Adrenal gland (tissue), 9 donors: ENCODE measurements at regions not wholly inside any gene's neighbourhood (a gene's known extent, or its start where the extent isn't known, plus 50 kb on each side); places are given as distances from the start of the nearest gene placed in this dataset.

ENCODE experiments used
- DNase-seq, 7 donors: peaks; one replicate each; pipeline ENCODE4 v3.0.0-alpha.2; 2019 to 2020
- H3K27ac ChIP-seq, 5 donors: fragments of 200-600 bp; sonication (generic) in 4 of 5; 1 replicate in 3 of 5; 2 replicates in 2 of 5; pipeline versions ENCODE4 v1.5.1 to v1.8.0; 2016 to 2020; ENCODE audit warnings: mild to moderate bottlenecking in 1 of 5
- H3K27me3 ChIP-seq: fragments of 200-600 bp; 2 replicates; pipeline ENCODE4 v1.8.0; 2021
- H3K36me3 ChIP-seq, 2 donors: fragments of 200-600 bp; replicated peaks in 1 of 2; 1 replicate in 1 of 2; 2 replicates in 1 of 2; pipeline versions ENCODE4 v1.5.1 to v1.8.0; 2018 to 2022
- H3K4me1 ChIP-seq, 2 donors: fragments of 200-600 bp; replicated peaks in 1 of 2; 1 replicate in 1 of 2; 2 replicates in 1 of 2; pipeline versions ENCODE4 v1.5.1 to v1.8.0; 2018 to 2021
- H3K4me3 ChIP-seq, 4 donors: fragments of 200-600 bp; sonication (generic) in 3 of 4; one replicate each; pipeline ENCODE4 v1.5.1; 2016 to 2018
- H3K9me3 ChIP-seq, 3 donors: fragments of 200-600 bp; sonication (generic) in 1 of 3; replicated peaks in 1 of 3; 1 replicate in 2 of 3; 2 replicates in 1 of 3; pipeline versions ENCODE4 v1.5.1 to v1.8.0; 2016 to 2021
- CTCF ChIP-seq, 6 experiments: fragments of 450-650 bp in 4 of 6; fragments of 200-600 bp in 2 of 6; sonication (generic) in 1 of 6; IDR thresholded peaks; 1 replicate in 5 of 6; 2 replicates in 1 of 6; pipeline versions ENCODE4 v1.5.1 to v1.8.0; 2016 to 2021; ENCODE audit warnings: antibody characterized with exemption in 6 of 6, mild to moderate bottlenecking in 2 of 6, moderate library complexity in 1 of 6
- POLR2A ChIP-seq, 2 donors: fragments of 450-650 bp; IDR thresholded peaks; one replicate each; pipeline ENCODE4 v1.6.1; 2017; ENCODE audit warnings: antibody characterized with exemption in 2 of 2, mild to moderate bottlenecking in 2 of 2, moderate library complexity in 1 of 2
- WGBS, 4 donors: extraction: QIAGEN DNeasy Blood & Tissue Kit in 2 of 4; methylation state at CpG; one replicate each; pipeline versions ENCODE4 v1.1.5 to v1.1.7; 2013 to 2017; 5-methylcytosine and 5-hydroxymethylcytosine counted together
- intact Hi-C, 2 donors: fragments of 100-400 bp; cut with DNase I; formaldehyde crosslinking; loops; one replicate each; pipeline versions ENCODE4 v1.14.1 to v1.15.0; 2022 to 2023
- donor health status: healthy with polysubstance abuse.
- donor health status: Bipolar disorder and iron deficiency.
- donor health status: DM: yes; HTN: yes; CAD: no.
- donor health status: DM: no; HTN: no; CAD: no.
- donor health status: DM: no; HTN: no; CAD: no.

GRCh38 chr9:27625751-27626150, 52.5 kb upstream of the C9orf72 start:
- intact Hi-C loops: no loop called here
- WGBS, 4 donors: 41 to 60% (median 45%) methylated on average over 2 of the region's 2 CpGs

GRCh38 chr9:27626244-27627187, 53.2 kb upstream of the C9orf72 start:
- TF ChIP-seq CTCF (IDR thresholded peaks at IDR 0.05): no peak
- TF ChIP-seq POLR2A (IDR thresholded peaks at IDR 0.05): no peak
- DNase-seq: no peak
- no peak overlapping the region for H3K4me3 ChIP-seq
- no peaks in the 10 kb centered on the region for H3K27me3 ChIP-seq
- 64 to 82% (median 76%) methylated on average over 8 of the region's 8 CpGs for WGBS, 4 donors
- H3K36me3 ChIP-seq: no peaks in the 10 kb centered on the region
- H3K27ac ChIP-seq: no peak overlapping the region
- H3K4me1 ChIP-seq: no peaks in the 10 kb centered on the region
- H3K9me3 ChIP-seq: no peaks in the 10 kb centered on the region
- intact Hi-C loops: no loop called here

More at GRCh38 chr9:27625751-27626150, 52.5 kb upstream of the C9orf72 start:
- no peak for DNase-seq
- no peak overlapping the region for H3K4me3 ChIP-seq
- no peak overlapping the region for H3K27ac ChIP-seq
- no peaks in the 10 kb centered on the region for H3K4me1 ChIP-seq
- H3K9me3 ChIP-seq: no peaks in the 10 kb centered on the region
- H3K27me3 ChIP-seq: no peaks in the 10 kb centered on the region
- no peaks in the 10 kb centered on the region for H3K36me3 ChIP-seq
- no peak for TF ChIP-seq POLR2A (IDR thresholded peaks at IDR 0.05)
- no peak for TF ChIP-seq CTCF (IDR thresholded peaks at IDR 0.05)

- Histone ChIP-seq H3K9me3 (no peaks in the 10 kb centered on the region), H3K4me1 (no peaks in the 10 kb centered on the region), H3K36me3 (no peaks in the 10 kb centered on the region), H3K4me3 (no peak overlapping the region), H3K27me3 (no peaks in the 10 kb centered on the region), H3K27ac (no peak overlapping the region)
- TF ChIP-seq CTCF (IDR thresholded peaks at IDR 0.05): no peak
- TF ChIP-seq POLR2A (IDR thresholded peaks at IDR 0.05): no peak
- no peak for DNase-seq
- 48 to 55% (median 54%) methylated on average over 5 of the region's 5 CpGs for WGBS, 4 donors
- intact Hi-C loops: no loop called here
Observed at GRCh38 chr9:27627188-27627564, 53.9 kb upstream of the C9orf72 start.

- Histone ChIP-seq H3K27me3 (no peaks in the 10 kb centered on the region), H3K36me3 (no peaks in the 10 kb centered on the region), H3K27ac (no peak overlapping the region), H3K9me3 (no peaks in the 10 kb centered on the region), H3K4me3 (no peak overlapping the region), H3K4me1 (no peaks in the 10 kb centered on the region)
- intact Hi-C loops: no loop called here
- TF ChIP-seq CTCF (IDR thresholded peaks at IDR 0.05) (no peak), POLR2A (IDR thresholded peaks at IDR 0.05) (no peak)
- DNase-seq: no peak
Observed at GRCh38 chr9:27628311-27628710, 55.0 kb upstream of the C9orf72 start.
